ENCODE measurements at regions not wholly inside any gene's neighbourhood (a gene's known extent, or its start where the extent isn't known, plus 50 kb on each side); places are given as distances from the start of the nearest gene placed in this dataset.

DNA sequence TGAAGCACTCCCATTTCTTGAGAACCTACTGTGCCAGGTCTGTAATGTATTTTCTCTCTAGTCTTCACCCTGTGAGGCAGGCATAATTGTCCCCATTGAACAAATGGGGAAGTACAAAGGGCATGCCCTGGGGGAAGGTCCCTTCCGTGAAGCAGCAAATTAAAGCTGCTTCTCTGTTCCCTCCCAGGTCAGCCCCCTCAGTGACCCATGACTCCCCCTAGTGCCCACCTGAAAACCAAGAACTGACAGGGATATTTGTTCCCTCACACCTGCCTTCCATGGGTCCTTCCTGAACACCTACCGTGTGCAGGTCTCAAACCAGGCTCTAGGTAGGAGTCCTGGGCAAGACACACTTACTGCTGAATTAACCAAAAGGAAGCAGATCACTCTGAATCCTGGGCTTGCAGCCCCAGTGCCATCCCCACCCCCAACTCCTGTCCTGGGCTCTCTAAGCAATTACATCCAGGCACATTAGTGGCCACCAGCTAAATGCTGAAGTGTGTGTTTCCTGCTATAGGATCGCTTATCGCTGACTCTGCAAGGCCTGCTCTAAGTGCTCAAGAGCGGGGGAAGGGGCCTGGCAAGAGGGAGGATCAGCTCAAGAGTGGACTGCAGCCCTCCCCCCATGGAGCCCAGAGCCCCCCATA lies 254.8 kb downstream of the CDK5RAP2 start:
- 23 to 31% (median 26%) methylated on average over 5 of the region's 5 CpGs for WGBS, 5 donors
- TF ChIP-seq, protein P1, sequence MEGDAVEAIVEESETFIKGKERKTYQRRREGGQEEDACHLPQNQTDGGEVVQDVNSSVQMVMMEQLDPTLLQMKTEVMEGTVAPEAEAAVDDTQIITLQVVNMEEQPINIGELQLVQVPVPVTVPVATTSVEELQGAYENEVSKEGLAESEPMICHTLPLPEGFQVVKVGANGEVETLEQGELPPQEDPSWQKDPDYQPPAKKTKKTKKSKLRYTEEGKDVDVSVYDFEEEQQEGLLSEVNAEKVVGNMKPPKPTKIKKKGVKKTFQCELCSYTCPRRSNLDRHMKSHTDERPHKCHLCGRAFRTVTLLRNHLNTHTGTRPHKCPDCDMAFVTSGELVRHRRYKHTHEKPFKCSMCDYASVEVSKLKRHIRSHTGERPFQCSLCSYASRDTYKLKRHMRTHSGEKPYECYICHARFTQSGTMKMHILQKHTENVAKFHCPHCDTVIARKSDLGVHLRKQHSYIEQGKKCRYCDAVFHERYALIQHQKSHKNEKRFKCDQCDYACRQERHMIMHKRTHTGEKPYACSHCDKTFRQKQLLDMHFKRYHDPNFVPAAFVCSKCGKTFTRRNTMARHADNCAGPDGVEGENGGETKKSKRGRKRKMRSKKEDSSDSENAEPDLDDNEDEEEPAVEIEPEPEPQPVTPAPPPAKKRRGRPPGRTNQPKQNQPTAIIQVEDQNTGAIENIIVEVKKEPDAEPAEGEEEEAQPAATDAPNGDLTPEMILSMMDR (IDR thresholded peaks at IDR 0.05 in 8 of 11, conservative IDR thresholded peaks at IDR 0.05 in 3 of 11) = no peak
- TF ChIP-seq POLR2A (IDR thresholded peaks at IDR 0.05) (no peak), POLR2AphosphoS5 (IDR thresholded peaks at IDR 0.05) (no peak)
- no peak for DNase-seq
- Histone ChIP-seq H3K36me3 (no peaks in the 10 kb centered on the region), H3K4me1 (peaks cover 0 to 7% (median 5%) of the 10 kb centered on the region in 6 donors), H3K4me3 (no peak overlapping the region), H3K27ac (no peak overlapping the region), H3K9me3 (no peaks in the 10 kb centered on the region), H3K27me3 (replicated peaks in 1 of 7) (peaks cover 0 to 9% (median 0%) of the 10 kb centered on the region in 7 donors)
- intact Hi-C loops (cut with DNase I; ENCODE audit: low total_unique reads) = no loop called here

DNA sequence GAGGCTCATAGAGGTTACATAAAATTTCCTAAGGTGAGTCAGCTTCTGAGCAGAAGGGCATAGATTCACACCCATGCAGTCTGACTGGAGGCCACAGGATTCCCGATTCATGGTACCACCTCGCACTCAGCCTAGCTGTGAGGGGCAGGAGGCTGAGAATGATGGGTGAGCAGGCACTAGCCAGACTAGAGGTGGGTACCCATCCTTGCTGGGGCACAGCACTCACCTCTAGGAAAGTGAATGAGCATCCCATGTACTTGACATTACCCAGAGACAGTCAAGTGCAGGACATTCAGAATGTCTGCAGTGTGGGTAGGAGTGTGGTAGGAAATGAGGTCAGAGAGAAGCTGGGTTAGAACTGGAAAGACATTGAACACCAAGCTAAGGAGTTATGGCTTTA lies 255.5 kb downstream of the CDK5RAP2 start:
- 92 to 100% (median 97%) methylated on average over 2 of the region's 2 CpGs for WGBS, 5 donors
- intact Hi-C loops (cut with DNase I; ENCODE audit: low total_unique reads) = no loop called here
- TF ChIP-seq, protein P1 (IDR thresholded peaks at IDR 0.05 in 8 of 11, conservative IDR thresholded peaks at IDR 0.05 in 3 of 11) = no peak
- no peak for TF ChIP-seq POLR2A (IDR thresholded peaks at IDR 0.05)
- TF ChIP-seq POLR2AphosphoS5 (IDR thresholded peaks at IDR 0.05) = no peak
- Histone ChIP-seq H3K4me3 (no peak overlapping the region), H3K9me3 (no peaks in the 10 kb centered on the region), H3K27ac (no peak overlapping the region), H3K4me1 (peaks cover 0 to 7% (median 5%) of the 10 kb centered on the region in 6 donors), H3K36me3 (no peaks in the 10 kb centered on the region), H3K27me3 (replicated peaks in 1 of 7) (peaks cover 0 to 9% (median 0%) of the 10 kb centered on the region in 7 donors)
- no peak for DNase-seq

DNA sequence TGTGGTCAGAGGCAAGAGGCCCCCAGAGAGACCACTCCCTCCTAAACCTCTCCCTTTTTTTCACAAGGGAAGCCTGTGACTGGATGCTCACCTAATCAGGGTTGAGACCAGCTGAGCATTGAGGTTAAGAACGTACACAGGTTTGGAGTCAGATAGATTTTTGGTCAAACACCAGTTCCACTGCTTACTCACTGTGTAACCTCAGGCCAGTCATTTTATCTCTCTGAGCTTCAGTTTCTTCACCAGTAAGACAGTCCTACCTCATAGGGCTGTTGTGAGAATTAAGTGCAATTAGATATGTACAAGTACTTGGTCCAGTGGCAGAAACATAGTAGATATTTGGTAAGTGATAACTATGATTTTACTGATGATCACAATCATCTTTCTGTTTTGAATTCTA lies 256.8 kb downstream of the CDK5RAP2 start:
- intact Hi-C loops (cut with DNase I; ENCODE audit: low total_unique reads) = no loop called here
- H3K27me3 ChIP-seq (replicated peaks in 1 of 7) = peaks cover 0 to 9% (median 0%) of the 10 kb centered on the region in 7 donors
- no peaks in the 10 kb centered on the region for H3K36me3 ChIP-seq
- DNase-seq = no peak
- TF ChIP-seq, protein P1 (IDR thresholded peaks at IDR 0.05 in 8 of 11, conservative IDR thresholded peaks at IDR 0.05 in 3 of 11) = no peak
- TF ChIP-seq POLR2A (IDR thresholded peaks at IDR 0.05) (no peak), POLR2AphosphoS5 (IDR thresholded peaks at IDR 0.05) (no peak)
- H3K4me3 ChIP-seq = no peak overlapping the region
- H3K27ac ChIP-seq = no peak overlapping the region
- WGBS, 5 donors = 60 to 95% (median 77%) methylated on average over 1 of the region's 1 CpG
- H3K9me3 ChIP-seq = no peaks in the 10 kb centered on the region
- H3K4me1 ChIP-seq = peaks cover 0 to 7% (median 5%) of the 10 kb centered on the region in 6 donors

DNA sequence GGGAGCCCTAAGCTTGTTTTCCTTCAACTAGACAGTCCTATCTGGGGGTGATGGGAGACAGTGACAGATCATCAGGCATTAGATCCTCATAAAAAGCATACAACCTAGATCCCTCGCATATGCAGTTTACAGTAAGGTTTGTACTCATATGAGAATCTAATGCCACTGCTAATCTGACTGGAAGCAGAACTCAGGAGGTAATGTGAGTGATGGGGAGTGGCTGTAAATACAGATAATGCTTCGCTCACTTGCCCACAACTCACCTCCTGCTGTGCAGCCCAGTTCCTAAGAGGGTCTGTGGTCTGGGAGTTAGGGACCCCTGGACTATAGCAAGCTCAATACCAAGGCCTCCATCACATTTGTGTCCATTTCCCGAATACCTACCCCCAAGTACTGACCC lies 260.5 kb downstream of the CDK5RAP2 start:
- no peak overlapping the region for H3K4me3 ChIP-seq
- intact Hi-C loops (cut with DNase I; ENCODE audit: low total_unique reads) = no loop called here
- no peaks in the 10 kb centered on the region for H3K4me1 ChIP-seq
- TF ChIP-seq POLR2AphosphoS5 (IDR thresholded peaks at IDR 0.05) (no peak), POLR2A (IDR thresholded peaks at IDR 0.05) (no peak)
- TF ChIP-seq, protein P1 (IDR thresholded peaks at IDR 0.05 in 8 of 11, conservative IDR thresholded peaks at IDR 0.05 in 3 of 11) = no peak
- H3K27me3 ChIP-seq (replicated peaks in 1 of 7) = peaks cover 0 to 9% (median 0%) of the 10 kb centered on the region in 7 donors
- no peak for DNase-seq
- no peak overlapping the region for H3K27ac ChIP-seq
- peaks cover 0 to 9% (median 5%) of the 10 kb centered on the region in 8 donors for H3K9me3 ChIP-seq
- H3K36me3 ChIP-seq = no peaks in the 10 kb centered on the region
- WGBS, 5 donors = 76 to 89% (median 85%) methylated on average over 3 of the region's 3 CpGs

Data from spleen (tissue), 11 donors.